Tibial nerve (tissue), 4 donors: ENCODE measurements at regions not wholly inside any gene's neighbourhood (a gene's known extent, or its start where the extent isn't known, plus 50 kb on each side); places are given as distances from the start of the nearest gene placed in this dataset.

Source experiments
- CTCF ChIP-seq, 5 experiments: fragments of 200-600 bp in 3 of 5; fragments of 450-650 bp in 2 of 5; sonication (generic) in 3 of 5; IDR thresholded peaks; one replicate each; pipeline ENCODE4 v1.5.1; 2016 to 2019; ENCODE audit warnings: antibody characterized with exemption in 5 of 5, mild to moderate bottlenecking in 3 of 5, moderate library complexity in 2 of 5
- EP300 ChIP-seq, 2 donors: sonication (generic); formaldehyde crosslinking; IDR thresholded peaks; one replicate each; pipeline ENCODE4 v1.6.1; 2017; ENCODE audit warnings: antibody characterized with exemption in 2 of 2, mild to moderate bottlenecking in 1 of 2
- POLR2A ChIP-seq, 2 donors: fragments of 450-650 bp; IDR thresholded peaks; one replicate each; pipeline ENCODE4 v1.6.1; 2017; ENCODE audit warnings: antibody characterized with exemption in 2 of 2, mild to moderate bottlenecking in 2 of 2, moderate library complexity in 2 of 2

- no peak for TF ChIP-seq CTCF (IDR thresholded peaks at IDR 0.05)
- TF ChIP-seq POLR2A (IDR thresholded peaks at IDR 0.05) = no peak
- no peak for TF ChIP-seq EP300 (IDR thresholded peaks at IDR 0.05)
Measured at GRCh38 chr3:176964661-176965060, 232.6 kb downstream of the TBL1XR1 start.
